Cardiac muscle cell (in vitro differentiated cells and primary cell): ENCODE measurements at regions not wholly inside any gene's neighbourhood (a gene's known extent, or its start where the extent isn't known, plus 50 kb on each side); places are given as distances from the start of the nearest gene placed in this dataset.
"Not testable (repeated sequence)": the region's sequence is repeated elsewhere in the genome, so short reads cannot be mapped to it uniquely, and the experiment has no call there.

Experiments used
- DNase-seq, 2 donors: peaks; one replicate each; pipeline versions ENCODE4 v3.0.0 to v3.0.0-alpha.2; 2010 to 2017; ENCODE audit warnings: low read depth in 1 of 2, low spot score in 1 of 2
- H3K27ac ChIP-seq: fragments of 200-600 bp; sonication (generic); 2 replicates; pipeline ENCODE4 v1.5.1; 2016
- H3K27me3 ChIP-seq: fragments of 200-600 bp; sonication (generic); 2 replicates; pipeline ENCODE4 v1.6.0; 2016; ENCODE audit warnings: control low read depth
- H3K36me3 ChIP-seq: fragments of 200-600 bp; sonication (generic); 2 replicates; pipeline ENCODE4 v1.5.1; 2016; ENCODE audit warnings: control low read depth
- H3K4me1 ChIP-seq: fragments of 200-600 bp; sonication (generic); 2 replicates; pipeline ENCODE4 v1.8.1; 2017; ENCODE audit warnings: low read depth, mild to moderate bottlenecking, mixed run types
- H3K4me3 ChIP-seq: fragments of 200-600 bp; sonication (generic); 2 replicates; pipeline ENCODE4 v1.5.1; 2016; ENCODE audit warnings: mild to moderate bottlenecking
- H3K9me3 ChIP-seq: fragments of 200-600 bp; sonication (generic); 2 replicates; pipeline ENCODE4 v1.5.1; 2017; ENCODE audit warnings: low read depth, mild to moderate bottlenecking, control low read depth
- CTCF ChIP-seq: IDR thresholded peaks from 2 replicates; pipeline ENCODE4 v1.5.1; 2012; ENCODE audit warnings: low read depth, mild to moderate bottlenecking, low read length

- TF ChIP-seq CTCF, result no peak
- no peak for DNase-seq
Measured at GRCh38 chr2:129918604-129919003, 60.9 kb upstream of the RAB6C start.

GRCh38 chr2:129922571-129923264 lies 56.7 kb upstream of the RAB6C start:
- no peak for TF ChIP-seq CTCF
- Histone ChIP-seq H3K9me3 (no peaks in the 10 kb centered on the region), H3K36me3 (no peaks in the 10 kb centered on the region), H3K27ac (no peak overlapping the region), H3K27me3 (peaks cover 39% of the 10 kb centered on the region), H3K4me1 (no peaks in the 10 kb centered on the region), H3K4me3 (peak overlapping the region; percentile 2)
- DNase-seq, result no peak

More at GRCh38 chr2:129918604-129919003, 60.9 kb upstream of the RAB6C start:
- Histone ChIP-seq H3K36me3 (no peaks in the 10 kb centered on the region), H3K4me1 (no peaks in the 10 kb centered on the region), H3K4me3 (no peak overlapping the region), H3K9me3 (no peaks in the 10 kb centered on the region), H3K27ac (no peak overlapping the region), H3K27me3 (peaks cover 37% of the 10 kb centered on the region)

GRCh38 chr2:129923265-129924091 lies 56.0 kb upstream of the RAB6C start:
- H3K4me3 ChIP-seq, result peak overlapping the region; percentile 2
- peak; percentile 62 to 73 for DNase-seq
- peaks cover 39% of the 10 kb centered on the region for H3K27me3 ChIP-seq
- TF ChIP-seq CTCF, result peak; percentile 64
- H3K9me3 ChIP-seq, result no peaks in the 10 kb centered on the region
- no peaks in the 10 kb centered on the region for H3K4me1 ChIP-seq
- no peak overlapping the region for H3K27ac ChIP-seq
- H3K36me3 ChIP-seq, result no peaks in the 10 kb centered on the region

GRCh38 chr2:129924115-129924514 lies 55.4 kb upstream of the RAB6C start:
- H3K4me3 ChIP-seq, H3K36me3 ChIP-seq, DNase-seq, H3K27ac ChIP-seq, H3K4me1 ChIP-seq, H3K9me3 ChIP-seq: not testable (repeated sequence)
- H3K27me3 ChIP-seq, result peaks cover 39% of the 10 kb centered on the region

GRCh38 chr2:129925381-129925780 lies 54.1 kb upstream of the RAB6C start:
- Histone ChIP-seq H3K27ac (no peak overlapping the region), H3K36me3 (no peaks in the 10 kb centered on the region), H3K4me3 (no peak overlapping the region), H3K27me3 (peaks cover 33% of the 10 kb centered on the region), H3K9me3 (no peaks in the 10 kb centered on the region), H3K4me1 (no peaks in the 10 kb centered on the region)
- no peak for TF ChIP-seq CTCF
- DNase-seq, result no peak

- no peaks in the 10 kb centered on the region for H3K36me3 ChIP-seq
- no peak overlapping the region for H3K4me3 ChIP-seq
- H3K4me1 ChIP-seq, result no peaks in the 10 kb centered on the region
- no peak overlapping the region for H3K27ac ChIP-seq
- H3K9me3 ChIP-seq, result no peaks in the 10 kb centered on the region
- DNase-seq, result no peak
- H3K27me3 ChIP-seq, result peaks cover 10% of the 10 kb centered on the region
- no peak for TF ChIP-seq CTCF
Measured at GRCh38 chr2:129927696-129928095, 51.8 kb upstream of the RAB6C start.
